HPDE6-E6E7 (cell line): ENCODE measurements at regions not wholly inside any gene's neighbourhood (a gene's known extent, or its start where the extent isn't known, plus 50 kb on each side); places are given as distances from the start of the nearest gene placed in this dataset.
"Not testable (repeated sequence)": the region's sequence is repeated elsewhere in the genome, so short reads cannot be mapped to it uniquely, and the experiment has no call there.

ENCODE experiments used
- DNase-seq: peaks from one replicate; pipeline ENCODE4 v3.0.0; 2011; ENCODE audit warnings: missing footprints; ENCODE audit errors: extremely low spot score

- not testable (repeated sequence) for DNase-seq
Observed at GRCh38 chr5:17034992-17035391, 98.9 kb upstream of the MYO10 start.

GRCh38 chr5:17037751-17038150 lies 101.7 kb upstream of the MYO10 start:
- no peak for DNase-seq

GRCh38 chr5:17039170-17039569 lies 103.1 kb upstream of the MYO10 start:
- no peak for DNase-seq

- no peak for DNase-seq
Observed at GRCh38 chr5:17042041-17042440, 106.0 kb upstream of the MYO10 start.

GRCh38 chr5:17046320-17046719 lies 110.2 kb upstream of the MYO10 start:
- DNase-seq: no peak

GRCh38 chr5:17050236-17050635 lies 114.1 kb upstream of the MYO10 start:
- no peak for DNase-seq

GRCh38 chr5:17054911-17055310 lies 118.8 kb upstream of the MYO10 start:
- no peak for DNase-seq

- DNase-seq: no peak
Observed at GRCh38 chr5:17056141-17056631, 120.1 kb upstream of the MYO10 start.

- no peak for DNase-seq
Observed at GRCh38 chr5:17058438-17058837, 122.3 kb upstream of the MYO10 start.

GRCh38 chr5:17061973-17062470 lies 125.9 kb upstream of the MYO10 start:
- no peak for DNase-seq

GRCh38 chr5:17062741-17063140 lies 126.7 kb upstream of the MYO10 start:
- not testable (repeated sequence) for DNase-seq

GRCh38 chr5:17064241-17064640 lies 128.2 kb upstream of the MYO10 start:
- DNase-seq: no peak

GRCh38 chr5:17065458-17065857 lies 129.4 kb upstream of the MYO10 start:
- no peak for DNase-seq

- DNase-seq: not testable (repeated sequence)
Observed at GRCh38 chr5:17066026-17066425, 129.9 kb upstream of the MYO10 start.

GRCh38 chr5:17067657-17068392 lies 131.7 kb upstream of the MYO10 start:
- DNase-seq: no peak

- DNase-seq: no peak
Observed at GRCh38 chr5:17069995-17070511, 134.0 kb upstream of the MYO10 start.

- DNase-seq: no peak
Observed at GRCh38 chr5:17070647-17071046, 134.6 kb upstream of the MYO10 start.

- no peak for DNase-seq
Observed at GRCh38 chr5:17075236-17075635, 139.1 kb upstream of the MYO10 start.

- DNase-seq: no peak
Observed at GRCh38 chr5:17076272-17076671, 140.2 kb upstream of the MYO10 start.

- DNase-seq: no peak
Observed at GRCh38 chr5:17077440-17078233, 139.8 kb upstream of the BASP1 start.

GRCh38 chr5:17079562-17079961 lies 137.9 kb upstream of the BASP1 start:
- DNase-seq: no peak

- no peak for DNase-seq
Observed at GRCh38 chr5:17080361-17080760, 137.1 kb upstream of the BASP1 start.

- DNase-seq: no peak
Observed at GRCh38 chr5:17081142-17081541, 136.3 kb upstream of the BASP1 start.
